PC-3 (cell line): ENCODE measurements at regions not wholly inside any gene's neighbourhood (a gene's known extent, or its start where the extent isn't known, plus 50 kb on each side); places are given as distances from the start of the nearest gene placed in this dataset.

Experiments used
- ATAC-seq: fragments of 200-7000 bp; cut with Tn5 transposase; 2 replicates; pipeline ENCODE4 v1.9.1; 2020; ENCODE audit warnings: mild to moderate bottlenecking, moderate library complexity
- BruUV-seq: library from RNA; stranded (reverse); fragments of 400-500 nt; replicated peaks from 2 replicates; lab custom pipeline; 2021; lab: Mats Ljungman, UMichigan
- CTCF ChIA-PET: fragments of 300-600 bp; sonication (Branson Sonifier 250); formaldehyde crosslinking; loops from one replicate; lab custom pipeline; 2022; ENCODE audit warnings: antibody characterized with exemption; lab: Charles Lee
- POLR2A ChIA-PET: fragments of 300-600 bp; sonication (Branson Sonifier 250); formaldehyde crosslinking; loops from one replicate; lab custom pipeline; 2022; ENCODE audit warnings: antibody characterized with exemption; ENCODE audit not compliant: unreplicated experiment; lab: Charles Lee
- DNase-seq: peaks from one replicate; pipeline ENCODE4 v3.0.0-alpha.2; 2015
- H2AFZ ChIP-seq: fragments of 300-600 bp; sonication (generic); 2 replicates; pipeline ENCODE4 v1.6.0; 2016; ENCODE audit warnings: antibody characterized with exemption, low read length
- H3F3A ChIP-seq: fragments of 300-600 bp; sonication (generic); one replicate; pipeline ENCODE4 v1.6.0; 2017; ENCODE audit warnings: antibody characterized with exemption, low read length, control low read depth, mild to moderate bottlenecking; ENCODE audit not compliant: unreplicated experiment
- H3K27ac ChIP-seq: fragments of 300-600 bp; sonication (generic); 2 replicates; pipeline ENCODE4 v1.5.1; 2016; ENCODE audit warnings: mild to moderate bottlenecking, low read length
- H3K27me3 ChIP-seq: fragments of 300-600 bp; sonication (generic); 2 replicates; pipeline ENCODE4 v1.6.1; 2016; ENCODE audit warnings: low read length, mixed read lengths
- H3K36me3 ChIP-seq: fragments of 300-600 bp; sonication (generic); 2 replicates; pipeline ENCODE4 v1.6.1; 2016; ENCODE audit warnings: low read depth, mixed run types, low read length, mixed read lengths
- H3K4me1 ChIP-seq: fragments of 300-600 bp; sonication (generic); 2 replicates; pipeline ENCODE4 v1.5.1; 2016; ENCODE audit warnings: low read length; ENCODE audit not compliant: insufficient read depth
- H3K4me2 ChIP-seq: fragments of 300-600 bp; sonication (generic); 2 replicates; pipeline ENCODE4 v1.6.0; 2016; ENCODE audit warnings: low read length
- H3K4me3 ChIP-seq: fragments of 300-600 bp; sonication (generic); 2 replicates; pipeline ENCODE4 v1.5.1; 2016; ENCODE audit warnings: mild to moderate bottlenecking, low read length, mixed read lengths
- H3K79me2 ChIP-seq: fragments of 300-600 bp; sonication (generic); 2 replicates; pipeline ENCODE4 v1.6.1; 2017; ENCODE audit warnings: low read length, mixed read lengths
- H3K9ac ChIP-seq: fragments of 300-600 bp; sonication (generic); 2 replicates; pipeline ENCODE4 v1.6.0; 2016; ENCODE audit warnings: mild to moderate bottlenecking, low read length
- H3K9me2 ChIP-seq: fragments of 300-600 bp; sonication (generic); replicated peaks from 2 replicates; pipeline ENCODE4 v1.6.1; 2016; ENCODE audit warnings: mixed run types, low read length, mixed read lengths
- H3K9me3 ChIP-seq: fragments of 300-600 bp; sonication (generic); 2 replicates; pipeline ENCODE4 v1.6.1; 2016; ENCODE audit warnings: low read length, mixed read lengths
- H4K20me1 ChIP-seq: fragments of 300-600 bp; sonication (generic); 2 replicates; pipeline ENCODE4 v1.6.1; 2016; ENCODE audit warnings: low read length, mixed read lengths
- CTCF ChIP-seq: fragments of 300-600 bp; sonication (generic); conservative IDR thresholded peaks from 2 replicates; pipeline ENCODE4 v1.5.1; 2017; ENCODE audit warnings: antibody characterized with exemption, low read depth, mild to moderate bottlenecking, low read length
- EZH2 ChIP-seq: fragments of 300-600 bp; sonication (generic); IDR thresholded peaks from one replicate; pipeline ENCODE4 v1.6.1; 2017; ENCODE audit warnings: antibody characterized with exemption, mild to moderate bottlenecking, low read length; ENCODE audit not compliant: unreplicated experiment
- EZH2phosphoT487 ChIP-seq: fragments of 300-600 bp; sonication (generic); IDR thresholded peaks from 2 replicates; pipeline ENCODE4 v1.6.1; 2018; ENCODE audit warnings: mild to moderate bottlenecking, antibody characterized with exemption, low read length, borderline replicate concordance
- intact Hi-C: fragments of 100-400 bp; cut with micrococcal nuclease; formaldehyde crosslinking; loops from 2 replicates; pipeline ENCODE4 v1.9.0; 2023

- no peak for ATAC-seq
- no peaks in the 10 kb centered on the region for H3K36me3 ChIP-seq
- H2AFZ ChIP-seq = no peak overlapping the region
- TF ChIP-seq EZH2 = no peak
- no peak for TF ChIP-seq EZH2phosphoT487
- no peak for TF ChIP-seq CTCF
- CTCF ChIA-PET = no interaction called here
- no TSS peak for BruUV-seq
- intact Hi-C loops = no loop called here
- H3K4me1 ChIP-seq = no peaks in the 10 kb centered on the region
- peaks cover 19% of the 10 kb centered on the region for H3K9me3 ChIP-seq
- H3K27me3 ChIP-seq = no peaks in the 10 kb centered on the region
- no peak overlapping the region for H3K27ac ChIP-seq
- H3F3A ChIP-seq = no peaks in the 10 kb centered on the region
- POLR2A ChIA-PET = no interaction called here
- no peaks in the 10 kb centered on the region for H3K79me2 ChIP-seq
- no peak for DNase-seq
- no peak overlapping the region for H3K4me3 ChIP-seq
- H3K4me2 ChIP-seq = no peak overlapping the region
- H4K20me1 ChIP-seq = no peaks in the 10 kb centered on the region
- no peak overlapping the region for H3K9ac ChIP-seq
- H3K9me2 ChIP-seq = no peaks in the 10 kb centered on the region
Observed at GRCh38 chr3:5540532-5540931, 353.0 kb downstream of the EDEM1 start.

GRCh38 chr3:5542472-5542871 is 355.0 kb downstream of the EDEM1 start:
- Histone ChIP-seq H3K79me2 (no peaks in the 10 kb centered on the region), H3K4me1 (no peaks in the 10 kb centered on the region), H3K4me2 (no peak overlapping the region), H3F3A (no peaks in the 10 kb centered on the region), H3K27ac (no peak overlapping the region), H3K4me3 (no peak overlapping the region), H3K36me3 (no peaks in the 10 kb centered on the region), H3K9me2 (no peaks in the 10 kb centered on the region), H3K9me3 (peaks cover 29% of the 10 kb centered on the region), H3K27me3 (no peaks in the 10 kb centered on the region), H4K20me1 (no peaks in the 10 kb centered on the region), H2AFZ (no peak overlapping the region), H3K9ac (no peak overlapping the region)
- intact Hi-C loops = no loop called here
- DNase-seq (no peak), ATAC-seq (no peak)
- BruUV-seq = no TSS peak
- ChIA-PET POLR2A (no interaction called here), CTCF (no interaction called here)
- TF ChIP-seq EZH2phosphoT487 (no peak), EZH2 (no peak), CTCF (no peak)

- Histone ChIP-seq H3K27me3 (no peaks in the 10 kb centered on the region), H3K4me3 (no peak overlapping the region), H3F3A (no peaks in the 10 kb centered on the region), H3K4me2 (no peak overlapping the region), H4K20me1 (no peaks in the 10 kb centered on the region), H3K79me2 (no peaks in the 10 kb centered on the region), H3K27ac (no peak overlapping the region), H3K9me2 (no peaks in the 10 kb centered on the region), H2AFZ (no peak overlapping the region), H3K9me3 (peaks cover 29% of the 10 kb centered on the region), H3K36me3 (no peaks in the 10 kb centered on the region), H3K9ac (no peak overlapping the region), H3K4me1 (no peaks in the 10 kb centered on the region)
- ChIA-PET CTCF (no interaction called here), POLR2A (no interaction called here)
- TF ChIP-seq EZH2 (no peak), CTCF (no peak), EZH2phosphoT487 (no peak)
- DNase-seq = no peak
- intact Hi-C loops = no loop called here
- no peak for ATAC-seq
- no TSS peak for BruUV-seq
Observed at GRCh38 chr3:5543047-5543446, 355.5 kb downstream of the EDEM1 start.
